NCI-H2171 treated with DMSO at 0.1 percent for 48 hours (cell line): ENCODE measurements at regions not wholly inside any gene's neighbourhood (a gene's known extent, or its start where the extent isn't known, plus 50 kb on each side); places are given as distances from the start of the nearest gene placed in this dataset.
A peak's percentile ranks its signal among the peaks of the same experiment; 100 is the strongest.
"Not testable (repeated sequence)": the region's sequence is repeated elsewhere in the genome, so short reads cannot be mapped to it uniquely, and the experiment has no call there.

Experiments used
- DNase-seq: peaks from one replicate; lab custom pipeline; 2025; lab: John Stamatoyannopoulos, UW

- no peak for DNase-seq
Observed at GRCh38 chr7:80082213-80082612, 52.4 kb upstream of the GNAI1 start.

- DNase-seq, result no peak
Observed at GRCh38 chr7:80078886-80079285, 55.7 kb upstream of the GNAI1 start.

- peak; percentile 18 for DNase-seq
Observed at GRCh38 chr7:80078159-80078731, 56.4 kb upstream of the GNAI1 start.

- no peak for DNase-seq
Observed at GRCh38 chr7:80070391-80070790, 64.2 kb upstream of the GNAI1 start.

- DNase-seq, result no peak
Observed at GRCh38 chr7:80066639-80067038, 68.0 kb upstream of the GNAI1 start.

GRCh38 chr7:80063834-80064233, 70.8 kb upstream of the GNAI1 start:
- no peak for DNase-seq

GRCh38 chr7:80060218-80060806, 74.3 kb upstream of the GNAI1 start:
- DNase-seq, result peak; percentile 65

GRCh38 chr7:80057488-80057887, 77.1 kb upstream of the GNAI1 start:
- DNase-seq, result no peak

- DNase-seq, result no peak
Observed at GRCh38 chr7:80054356-80054755, 80.3 kb upstream of the GNAI1 start.

GRCh38 chr7:80053124-80053523, 81.5 kb upstream of the GNAI1 start:
- peak; percentile 82 for DNase-seq

GRCh38 chr7:80047856-80048459, 86.7 kb upstream of the GNAI1 start:
- peak; percentile 76 for DNase-seq

GRCh38 chr7:80047032-80047431, 87.6 kb upstream of the GNAI1 start:
- peak; percentile 71 for DNase-seq

GRCh38 chr7:80044796-80045195, 89.8 kb upstream of the GNAI1 start:
- DNase-seq, result no peak

GRCh38 chr7:80040752-80041151, 93.9 kb upstream of the GNAI1 start:
- DNase-seq, result no peak

GRCh38 chr7:80040335-80040734, 94.3 kb upstream of the GNAI1 start:
- DNase-seq, result no peak

- peak; percentile 27 for DNase-seq
Observed at GRCh38 chr7:80039251-80039884, 95.3 kb upstream of the GNAI1 start.

- DNase-seq, result no peak
Observed at GRCh38 chr7:80037689-80038088, 96.9 kb upstream of the GNAI1 start.

GRCh38 chr7:80036107-80036506, 98.5 kb upstream of the GNAI1 start:
- DNase-seq, result no peak

GRCh38 chr7:80028717-80029116, 105.9 kb upstream of the GNAI1 start:
- DNase-seq, result no peak

GRCh38 chr7:80027611-80028173, 106.9 kb upstream of the GNAI1 start:
- DNase-seq, result peak; percentile 61

- DNase-seq, result no peak
Observed at GRCh38 chr7:80026766-80027165, 107.9 kb upstream of the GNAI1 start.

GRCh38 chr7:80020277-80020676, 114.4 kb upstream of the GNAI1 start:
- DNase-seq, result not testable (repeated sequence)

GRCh38 chr7:80019809-80020207, 114.8 kb upstream of the GNAI1 start:
- not testable (repeated sequence) for DNase-seq
